ENCODE measurements at regions not wholly inside any gene's neighbourhood (a gene's known extent, or its start where the extent isn't known, plus 50 kb on each side); places are given as distances from the start of the nearest gene placed in this dataset.
"Not testable (repeated sequence)": the region's sequence is repeated elsewhere in the genome, so short reads cannot be mapped to it uniquely, and the experiment has no call there.

GRCh38 chr4:131738991-131739390 lies 1410.1 kb upstream of the PCDH10 start:
- H3K9me3 ChIP-seq (ENCODE audit: control insufficient read depth, insufficient read depth, low read length); ATAC-seq (ENCODE audit: low read depth); CTCF ChIA-PET; H3K23ac ChIP-seq (ENCODE audit: low read depth, low read length); H2BK20ac ChIP-seq (ENCODE audit: low read depth, low read length); H3K27me3 ChIP-seq (ENCODE audit: control insufficient read depth, insufficient read depth, low read length); H2AFZ ChIP-seq (replicated peaks; ENCODE audit: low read length, poor library complexity); BruUV-seq (replicated peaks); H2AK9ac ChIP-seq (replicated peaks; ENCODE audit: low read depth, low read length, poor library complexity); H4K20me1 ChIP-seq (ENCODE audit: insufficient read depth, low read length); H3K56ac ChIP-seq (ENCODE audit: extremely low read depth, insufficient read depth, low read length); H3K18ac ChIP-seq (ENCODE audit: low read depth, low read length); H2AK5ac ChIP-seq (ENCODE audit: low read depth, low read length); H3K9me1 ChIP-seq (ENCODE audit: insufficient read depth, low read length); H3K4ac ChIP-seq (ENCODE audit: low read depth, low read length); H3K14ac ChIP-seq (replicated peaks; ENCODE audit: low read depth, low read length); H2BK5ac ChIP-seq (ENCODE audit: low read depth, low read length, poor library complexity, severe bottlenecking); H3K4me1 ChIP-seq (ENCODE audit: control insufficient read depth, insufficient read depth, low read length); H3K36me3 ChIP-seq (ENCODE audit: control insufficient read depth, insufficient read depth, low read length); H3K9ac ChIP-seq (ENCODE audit: low read depth, low read length); H4K91ac ChIP-seq (ENCODE audit: insufficient read depth, low read depth, low read length); intact Hi-C loops (cut with micrococcal nuclease); H3K79me1 ChIP-seq (ENCODE audit: low read depth in 1 of 2, low read length in 2 of 2); H3K27ac ChIP-seq (ENCODE audit: insufficient read depth, low read length); H3K4me3 ChIP-seq (ENCODE audit: insufficient read depth, low read depth, low read length); H4K5ac ChIP-seq (ENCODE audit: low read depth, low read length); H2BK15ac ChIP-seq (ENCODE audit: low read depth, low read length); in situ Hi-C loops (cut with MboI; ENCODE audit: low sequenced_read_pairs); DNase-seq; H4K8ac ChIP-seq (ENCODE audit: low read depth in 2 of 2, low read length in 2 of 2); H2BK120ac ChIP-seq (ENCODE audit: low read depth, low read length); POLR2A ChIA-PET (ENCODE audit: unreplicated experiment); dilution Hi-C loops (cut with HindIII; ENCODE audit: low sequenced_read_pairs, unreplicated experiment); H3K4me2 ChIP-seq (ENCODE audit: low read depth, low read length): not testable (repeated sequence)
- no CpG with 5 or more reads among the region's 26 CpGs for WGBS, 2 experiments (ENCODE audit: extremely low coverage in 2 of 2, insufficient read length in 1 of 2)

- H3K9me1 ChIP-seq (ENCODE audit: insufficient read depth, low read length); H3K23ac ChIP-seq (ENCODE audit: low read depth, low read length); DNase-seq; BruUV-seq (replicated peaks); H3K9ac ChIP-seq (ENCODE audit: low read depth, low read length); H3K56ac ChIP-seq (ENCODE audit: extremely low read depth, insufficient read depth, low read length); H2BK15ac ChIP-seq (ENCODE audit: low read depth, low read length); H3K79me1 ChIP-seq (ENCODE audit: low read depth in 1 of 2, low read length in 2 of 2); H3K27me3 ChIP-seq (ENCODE audit: control insufficient read depth, insufficient read depth, low read length); H2AK5ac ChIP-seq (ENCODE audit: low read depth, low read length); H3K4me2 ChIP-seq (ENCODE audit: low read depth, low read length); dilution Hi-C loops (cut with HindIII; ENCODE audit: low sequenced_read_pairs, unreplicated experiment); H4K20me1 ChIP-seq (ENCODE audit: insufficient read depth, low read length); POLR2A ChIA-PET (ENCODE audit: unreplicated experiment); H4K91ac ChIP-seq (ENCODE audit: insufficient read depth, low read depth, low read length); H3K4me1 ChIP-seq (ENCODE audit: control insufficient read depth, insufficient read depth, low read length); in situ Hi-C loops (cut with MboI; ENCODE audit: low sequenced_read_pairs); H3K14ac ChIP-seq (replicated peaks; ENCODE audit: low read depth, low read length); H3K4ac ChIP-seq (ENCODE audit: low read depth, low read length); H4K5ac ChIP-seq (ENCODE audit: low read depth, low read length); intact Hi-C loops (cut with micrococcal nuclease); H3K36me3 ChIP-seq (ENCODE audit: control insufficient read depth, insufficient read depth, low read length); CTCF ChIA-PET; H3K4me3 ChIP-seq (ENCODE audit: insufficient read depth, low read depth, low read length); H4K8ac ChIP-seq (ENCODE audit: low read depth in 2 of 2, low read length in 2 of 2); ATAC-seq (ENCODE audit: low read depth); H2AFZ ChIP-seq (replicated peaks; ENCODE audit: low read length, poor library complexity); H3K27ac ChIP-seq (ENCODE audit: insufficient read depth, low read length); H2AK9ac ChIP-seq (replicated peaks; ENCODE audit: low read depth, low read length, poor library complexity); H3K9me3 ChIP-seq (ENCODE audit: control insufficient read depth, insufficient read depth, low read length); H2BK5ac ChIP-seq (ENCODE audit: low read depth, low read length, poor library complexity, severe bottlenecking); H2BK120ac ChIP-seq (ENCODE audit: low read depth, low read length); H3K18ac ChIP-seq (ENCODE audit: low read depth, low read length); H2BK20ac ChIP-seq (ENCODE audit: low read depth, low read length): not testable (repeated sequence)
- no CpG with 5 or more reads among the region's 27 CpGs for WGBS, 2 experiments (ENCODE audit: extremely low coverage in 2 of 2, insufficient read length in 1 of 2)
Observed at GRCh38 chr4:131741836-131742235, 1407.3 kb upstream of the PCDH10 start.

All from IMR-90 (cell line).